GM18858 (cell line): ENCODE measurements at regions not wholly inside any gene's neighbourhood (a gene's known extent, or its start where the extent isn't known, plus 50 kb on each side); places are given as distances from the start of the nearest gene placed in this dataset.

Experiments
- ATAC-seq: cut with Tn5 transposase; IDR thresholded peaks from one replicate; pipeline ENCODE4 v1.9.1; 2021; ENCODE audit not compliant: unreplicated experiment

GRCh38 chr5:142385194-142385593 lies 60.4 kb upstream of the SPRY4 start:
- ATAC-seq = no peak

GRCh38 chr5:142384014-142384413 lies 59.2 kb upstream of the SPRY4 start:
- ATAC-seq = no peak

- ATAC-seq = no peak
These were observed 57.4 kb upstream of the SPRY4 start for GRCh38 chr5:142382186-142382585.

- no peak for ATAC-seq
These were observed 54.2 kb upstream of the SPRY4 start for GRCh38 chr5:142378737-142379634.

DNA sequence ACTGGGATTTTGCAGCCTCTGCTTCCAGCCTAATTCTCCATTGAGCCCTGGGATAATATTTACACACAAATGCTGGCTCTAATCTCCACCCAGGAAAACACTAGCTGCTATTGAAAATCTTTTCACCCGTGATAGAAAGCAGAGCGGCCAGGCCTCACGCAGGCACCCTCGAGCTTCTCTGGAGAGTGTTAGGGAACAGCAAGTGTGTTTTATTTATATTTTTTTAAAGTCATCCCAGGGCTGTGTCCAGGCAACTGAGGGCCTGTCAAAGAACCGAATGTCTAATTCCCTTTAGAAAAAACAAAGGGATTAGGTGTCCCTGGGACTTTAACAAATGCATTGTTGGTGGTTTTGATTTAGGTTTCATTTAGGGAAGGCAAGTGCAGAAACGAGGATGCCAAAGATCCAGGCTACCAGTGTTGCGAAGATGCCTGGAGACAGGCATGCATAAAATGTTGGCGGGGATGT lies 51.2 kb upstream of the SPRY4 start:
- no peak for ATAC-seq
